ENCODE measurements at regions not wholly inside any gene's neighbourhood (a gene's known extent, or its start where the extent isn't known, plus 50 kb on each side); places are given as distances from the start of the nearest gene placed in this dataset.

DNA sequence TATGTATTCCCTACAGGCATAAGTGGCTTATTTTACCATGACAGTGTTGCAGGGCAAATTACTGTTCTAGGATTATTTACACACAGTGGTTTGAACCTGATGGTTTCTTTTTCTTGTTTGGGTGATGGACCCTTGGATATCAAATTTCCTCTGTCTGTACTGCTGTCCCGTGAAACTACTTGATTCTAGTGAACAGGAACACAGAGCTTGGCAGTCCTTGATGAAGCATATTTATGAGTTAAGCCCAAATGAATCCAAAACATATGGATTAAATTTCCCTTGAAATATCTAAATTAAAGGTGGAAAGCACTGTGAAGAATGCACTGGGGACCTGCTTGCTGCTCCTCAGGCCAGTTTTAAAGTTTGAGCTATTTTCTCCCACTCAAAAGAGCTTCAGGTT, 635.3 kb downstream of the INHBA start:
- H3K36me3 Mint-ChIP-seq (ENCODE audit: low read depth): no peaks in the 10 kb centered on the region
- Histone ChIP-seq H3K79me2 (replicated peaks; ENCODE audit: insufficient read depth) (no peaks in the 10 kb centered on the region), H4K20me1 (replicated peaks; ENCODE audit: insufficient read depth) (no peaks in the 10 kb centered on the region), H2AFZ (no peak overlapping the region), H3K4me2 (no peak overlapping the region), H3K4me3 (no peak overlapping the region), H3K27me3 (ENCODE audit: insufficient read depth) (no peaks in the 10 kb centered on the region), H3K4me1 (ENCODE audit: insufficient read depth) (no peaks in the 10 kb centered on the region), H3K9me2 (ENCODE audit: insufficient read depth) (no peaks in the 10 kb centered on the region), H3K36me3 (ENCODE audit: insufficient read depth) (no peaks in the 10 kb centered on the region), H3F3A (replicated peaks; ENCODE audit: low read depth) (no peaks in the 10 kb centered on the region), H3K27ac (ENCODE audit: low read depth) (no peak overlapping the region)
- H3K9me3 Mint-ChIP-seq: peaks cover 4% of the 10 kb centered on the region; the same call in 1 of the 3 replicates
- no peaks in the 10 kb centered on the region for H3K27me3 Mint-ChIP-seq (ENCODE audit: insufficient read depth, low read depth, poor library complexity)
- ATAC-seq (no peak), DNase-seq (ENCODE audit: low spot score) (no peak)
- no peaks in the 10 kb centered on the region for H3K4me1 Mint-ChIP-seq
- no peak overlapping the region for H3K4me3 Mint-ChIP-seq
- TF ChIP-seq ETS1 (IDR thresholded peaks at IDR 0.05): no peak
- no peak for TF ChIP-seq CREB1 (CRISPR knock-in tag; IDR thresholded peaks at IDR 0.05; ENCODE audit: low read depth)
- TF ChIP-seq STAT1 (IDR thresholded peaks at IDR 0.05; ENCODE audit: unreplicated experiment): no peak
- no peak for TF ChIP-seq POLR2AphosphoS5 (IDR thresholded peaks at IDR 0.05; ENCODE audit: low read depth)
- no peak for TF ChIP-seq JUNB (IDR thresholded peaks at IDR 0.05; ENCODE audit: unreplicated experiment)
- no peak for TF ChIP-seq ZNF462 (CRISPR knock-in tag; IDR thresholded peaks at IDR 0.05)
- TF ChIP-seq ZNF331 (CRISPR knock-in tag; IDR thresholded peaks at IDR 0.05; ENCODE audit: low read depth): no peak
- TF ChIP-seq EZH2phosphoT487 (IDR thresholded peaks at IDR 0.05; ENCODE audit: unreplicated experiment): no peak
- no peak for TF ChIP-seq REST (IDR thresholded peaks at IDR 0.05; ENCODE audit: unreplicated experiment)
- TF ChIP-seq ZNF114 (CRISPR knock-in tag; IDR thresholded peaks at IDR 0.05): no peak
- no peak for TF ChIP-seq EZH2 (IDR thresholded peaks at IDR 0.05; ENCODE audit: low read depth, unreplicated experiment)
- TF ChIP-seq NANOG (IDR thresholded peaks at IDR 0.05; ENCODE audit: borderline replicate concordance): no peak
- no peak for TF ChIP-seq CTCF (conservative IDR thresholded peaks at IDR 0.05; ENCODE audit: low read depth in 2 of 2)
- H3K27ac Mint-ChIP-seq: no peak overlapping the region

Data from GM23338 (cell line).